OCI-LY1 (cell line): ENCODE measurements at regions not wholly inside any gene's neighbourhood (a gene's known extent, or its start where the extent isn't known, plus 50 kb on each side); places are given as distances from the start of the nearest gene placed in this dataset.
"Not testable (repeated sequence)": the region's sequence is repeated elsewhere in the genome, so short reads cannot be mapped to it uniquely, and the experiment has no call there.

Experiments used
- H2AFZ ChIP-seq: fragments of 200-600 bp; sonication (generic), shearing (Covaris generic); 2 replicates; pipeline ENCODE4 v1.6.0; 2014; ENCODE audit warnings: antibody characterized with exemption, mild to moderate bottlenecking, low read length
- H3F3A ChIP-seq: fragments of 200-600 bp; sonication (generic), shearing (Covaris generic); 2 replicates; pipeline ENCODE4 v1.6.0; 2014; ENCODE audit warnings: mild to moderate bottlenecking, antibody characterized with exemption, low read length, moderate library complexity; ENCODE audit not compliant: insufficient read depth
- H3K27ac ChIP-seq: fragments of 200-600 bp; sonication (generic); 2 replicates; pipeline ENCODE4 v1.5.1; 2014; ENCODE audit warnings: low read length, mixed run types, mild to moderate bottlenecking, low read depth; ENCODE audit not compliant: poor library complexity, severe bottlenecking
- H3K27me3 ChIP-seq: fragments of 200-600 bp; sonication (generic); 2 replicates; pipeline ENCODE4 v1.6.0; 2014; ENCODE audit warnings: antibody characterized with exemption, mild to moderate bottlenecking, low read length, moderate library complexity; ENCODE audit not compliant: insufficient read depth
- H3K36me3 ChIP-seq: fragments of 200-600 bp; sonication (generic); 2 replicates; pipeline ENCODE4 v1.6.1; 2014; ENCODE audit warnings: mild to moderate bottlenecking, antibody characterized with exemption, low read length, moderate library complexity, mixed read lengths; ENCODE audit not compliant: insufficient read depth
- H3K4me1 ChIP-seq: fragments of 200-600 bp; sonication (generic); 2 replicates; pipeline ENCODE4 v1.5.1; 2014; ENCODE audit warnings: mild to moderate bottlenecking, low read length, moderate library complexity; ENCODE audit not compliant: insufficient read depth, severe bottlenecking
- H3K4me2 ChIP-seq: fragments of 200-600 bp; sonication (generic), shearing (Covaris generic); 2 replicates; pipeline ENCODE4 v1.6.1; 2014; ENCODE audit warnings: low read length
- H3K4me3 ChIP-seq: fragments of 200-600 bp; sonication (generic); 2 replicates; pipeline ENCODE4 v1.5.1; 2014; ENCODE audit warnings: low read length, low read depth, mild to moderate bottlenecking, mixed read lengths; ENCODE audit not compliant: poor library complexity, severe bottlenecking
- H3K79me2 ChIP-seq: fragments of 200-600 bp; shearing (Covaris generic); 2 replicates; pipeline ENCODE4 v1.6.1; 2016; ENCODE audit warnings: mixed run types, low read length, mixed read lengths; ENCODE audit not compliant: insufficient read depth
- H3K9ac ChIP-seq: fragments of 200-600 bp; sonication (generic), shearing (Covaris generic); 2 replicates; pipeline ENCODE4 v1.6.1; 2014; ENCODE audit warnings: mild to moderate bottlenecking, low read length, mixed read lengths
- H3K9me2 ChIP-seq: fragments of 200-600 bp; sonication (generic), shearing (Covaris generic); 2 replicates; pipeline ENCODE4 v1.6.1; 2014; ENCODE audit warnings: low read depth, mild to moderate bottlenecking, low read length, mixed read lengths
- H3K9me3 ChIP-seq: fragments of 200-600 bp; shearing (Covaris generic); 2 replicates; pipeline ENCODE4 v1.6.1; 2014; ENCODE audit warnings: low read length, mixed read lengths
- H4K20me1 ChIP-seq: fragments of 200-600 bp; sonication (generic), shearing (Covaris generic); 2 replicates; pipeline ENCODE4 v1.6.0; 2016; ENCODE audit warnings: mild to moderate bottlenecking, low read length; ENCODE audit not compliant: insufficient read depth
- EZH2 ChIP-seq: fragments of 200-600 bp; sonication (generic), shearing (Covaris generic); IDR thresholded peaks from 2 replicates; pipeline ENCODE4 v1.8.0; 2017; ENCODE audit warnings: borderline replicate concordance, mixed run types, mild to moderate bottlenecking, antibody characterized with exemption, low read length, moderate library complexity, mixed read lengths
- TF ChIP-seq, protein P1 (sequence below): fragments of 200-600 bp; sonication (generic), shearing (Covaris generic); IDR thresholded peaks from 2 replicates; pipeline ENCODE4 v1.5.1; 2017; ENCODE audit warnings: mild to moderate bottlenecking, antibody characterized with exemption, low read length, moderate library complexity, mixed read lengths

DNA sequence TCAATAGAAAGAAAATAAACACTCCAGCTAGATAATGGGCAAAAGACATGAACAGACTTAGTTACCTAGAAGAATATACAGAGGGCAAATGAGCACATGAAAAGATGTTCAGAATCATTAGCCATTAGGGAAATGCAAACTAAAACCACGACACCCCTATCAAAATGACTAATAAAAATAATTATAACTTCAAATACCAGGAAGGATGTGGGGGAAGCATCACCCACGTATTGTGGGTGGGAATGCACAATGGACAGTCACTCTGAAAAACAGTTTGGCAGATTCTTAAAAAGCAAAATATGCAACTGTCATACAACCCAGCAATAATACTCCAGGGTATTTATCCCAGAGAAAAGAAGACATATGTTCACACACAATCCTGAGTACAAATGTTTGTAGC, 92.6 kb downstream of the DLL1 start:
- Histone ChIP-seq H3K9ac (no peak overlapping the region), H3K4me1 (no peaks in the 10 kb centered on the region), H2AFZ (no peak overlapping the region), H3K27ac (no peak overlapping the region), H3K9me2 (no peaks in the 10 kb centered on the region), H3K9me3 (peaks cover 4% of the 10 kb centered on the region; the same call in 1 of the 2 replicates), H3F3A (no peaks in the 10 kb centered on the region), H3K27me3 (peaks cover 3% of the 10 kb centered on the region; the same call in 1 of the 2 replicates), H4K20me1 (no peaks in the 10 kb centered on the region), H3K36me3 (no peaks in the 10 kb centered on the region), H3K79me2 (no peaks in the 10 kb centered on the region), H3K4me2 (no peak overlapping the region), H3K4me3 (no peak overlapping the region)
- TF ChIP-seq, protein P1, sequence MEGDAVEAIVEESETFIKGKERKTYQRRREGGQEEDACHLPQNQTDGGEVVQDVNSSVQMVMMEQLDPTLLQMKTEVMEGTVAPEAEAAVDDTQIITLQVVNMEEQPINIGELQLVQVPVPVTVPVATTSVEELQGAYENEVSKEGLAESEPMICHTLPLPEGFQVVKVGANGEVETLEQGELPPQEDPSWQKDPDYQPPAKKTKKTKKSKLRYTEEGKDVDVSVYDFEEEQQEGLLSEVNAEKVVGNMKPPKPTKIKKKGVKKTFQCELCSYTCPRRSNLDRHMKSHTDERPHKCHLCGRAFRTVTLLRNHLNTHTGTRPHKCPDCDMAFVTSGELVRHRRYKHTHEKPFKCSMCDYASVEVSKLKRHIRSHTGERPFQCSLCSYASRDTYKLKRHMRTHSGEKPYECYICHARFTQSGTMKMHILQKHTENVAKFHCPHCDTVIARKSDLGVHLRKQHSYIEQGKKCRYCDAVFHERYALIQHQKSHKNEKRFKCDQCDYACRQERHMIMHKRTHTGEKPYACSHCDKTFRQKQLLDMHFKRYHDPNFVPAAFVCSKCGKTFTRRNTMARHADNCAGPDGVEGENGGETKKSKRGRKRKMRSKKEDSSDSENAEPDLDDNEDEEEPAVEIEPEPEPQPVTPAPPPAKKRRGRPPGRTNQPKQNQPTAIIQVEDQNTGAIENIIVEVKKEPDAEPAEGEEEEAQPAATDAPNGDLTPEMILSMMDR: no peak
- TF ChIP-seq EZH2: no peak

DNA sequence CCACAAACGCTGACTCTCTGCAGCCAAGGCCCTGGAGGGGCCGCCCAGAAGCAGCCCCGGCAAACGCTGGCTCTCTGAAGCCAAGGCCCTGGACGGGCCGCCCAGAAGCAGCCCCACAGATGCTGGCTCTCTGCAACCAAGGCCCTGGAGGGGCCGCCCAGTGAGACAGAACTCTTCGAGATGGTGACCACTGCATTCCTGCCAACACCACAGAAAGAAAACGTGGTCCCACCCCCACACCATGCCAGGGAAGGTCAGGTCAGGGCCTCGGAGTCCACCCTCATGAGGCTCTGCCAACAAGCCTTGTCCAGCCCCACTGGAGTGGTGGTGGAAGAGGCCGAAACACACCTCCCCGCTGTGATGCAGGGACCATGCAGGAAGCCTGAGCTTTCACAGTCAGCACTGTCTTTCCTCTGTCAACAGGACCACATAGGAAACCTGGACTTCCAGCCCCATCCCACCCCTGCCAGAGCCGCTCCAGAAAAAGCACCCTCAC, 97.5 kb downstream of the DLL1 start:
- H2AFZ ChIP-seq: no peak overlapping the region
- no peak overlapping the region for H3K4me3 ChIP-seq
- no peaks in the 10 kb centered on the region for H4K20me1 ChIP-seq
- no peaks in the 10 kb centered on the region for H3K36me3 ChIP-seq
- no peak overlapping the region for H3K27ac ChIP-seq
- no peak overlapping the region for H3K4me2 ChIP-seq
- H3K27me3 ChIP-seq: 0 out of 2 replicates have a peak, but pooled peaks cover 3% of the 10 kb centered on the region
- no peaks in the 10 kb centered on the region for H3K9me2 ChIP-seq
- no peak for TF ChIP-seq EZH2
- TF ChIP-seq, protein P1: no peak
- peaks cover 4% of the 10 kb centered on the region; the same call in 1 of the 2 replicates for H3K9me3 ChIP-seq
- H3F3A ChIP-seq: no peaks in the 10 kb centered on the region
- H3K4me1 ChIP-seq: no peaks in the 10 kb centered on the region
- no peaks in the 10 kb centered on the region for H3K79me2 ChIP-seq
- H3K9ac ChIP-seq: no peak overlapping the region

DNA sequence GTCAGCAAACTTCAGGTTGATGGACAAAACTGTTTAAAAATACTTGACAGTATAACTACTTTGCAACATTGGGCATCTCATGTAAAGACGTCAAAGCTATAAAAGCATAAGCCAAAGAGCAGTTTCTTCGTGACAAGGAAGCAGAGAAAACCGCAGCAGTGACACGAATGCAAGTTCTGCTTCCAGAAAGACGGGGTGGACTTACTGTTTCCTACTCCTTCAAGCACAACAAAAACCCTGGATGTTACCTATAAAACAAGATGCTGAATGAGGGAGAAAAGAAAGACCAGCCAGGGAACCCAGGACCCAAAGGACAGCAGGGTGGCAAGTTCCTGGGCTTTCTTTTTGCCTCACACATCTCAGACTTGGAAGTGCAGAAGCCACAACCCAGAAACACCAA, 98.0 kb downstream of the DLL1 start:
- Histone ChIP-seq H3K79me2 (no peaks in the 10 kb centered on the region), H3K4me2 (no peak overlapping the region), H3K9me2 (no peaks in the 10 kb centered on the region), H3K9me3 (peaks cover 4% of the 10 kb centered on the region; the same call in 1 of the 2 replicates), H2AFZ (no peak overlapping the region), H3K4me1 (no peaks in the 10 kb centered on the region), H3K27ac (no peak overlapping the region), H3F3A (no peaks in the 10 kb centered on the region), H3K27me3 (0 out of 2 replicates have a peak, but pooled peaks cover 3% of the 10 kb centered on the region), H4K20me1 (no peaks in the 10 kb centered on the region), H3K4me3 (no peak overlapping the region), H3K9ac (no peak overlapping the region), H3K36me3 (no peaks in the 10 kb centered on the region)
- no peak for TF ChIP-seq EZH2
- TF ChIP-seq, protein P1: no peak

DNA sequence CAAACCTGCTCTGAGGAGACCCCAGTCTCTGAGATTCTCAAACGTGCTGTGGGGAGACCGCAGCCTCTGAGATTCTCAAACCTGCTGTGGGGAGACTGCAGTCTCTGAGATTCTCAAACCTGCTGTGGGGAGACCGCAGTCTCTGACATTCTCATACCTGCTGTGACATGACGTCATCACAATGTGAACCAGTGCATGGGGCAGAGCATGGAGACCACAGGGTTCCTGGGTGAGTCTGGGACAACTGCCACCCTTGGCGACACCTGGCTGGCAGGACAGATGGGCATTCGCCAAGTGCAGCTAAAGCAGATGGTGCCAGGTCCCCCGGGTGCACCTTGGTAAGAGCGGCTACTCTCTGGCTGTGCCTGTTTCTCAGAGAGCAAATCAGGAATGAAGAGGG, 98.8 kb downstream of the DLL1 start:
- not testable (repeated sequence) for H3K9me3 ChIP-seq, H3F3A ChIP-seq, H3K4me3 ChIP-seq, H3K9me2 ChIP-seq, H3K4me2 ChIP-seq, H3K27me3 ChIP-seq, H3K9ac ChIP-seq, H3K27ac ChIP-seq, H4K20me1 ChIP-seq, H3K79me2 ChIP-seq, H3K4me1 ChIP-seq, H2AFZ ChIP-seq, H3K36me3 ChIP-seq
